ENCODE measurements at regions not wholly inside any gene's neighbourhood (a gene's known extent, or its start where the extent isn't known, plus 50 kb on each side); places are given as distances from the start of the nearest gene placed in this dataset.

DNA sequence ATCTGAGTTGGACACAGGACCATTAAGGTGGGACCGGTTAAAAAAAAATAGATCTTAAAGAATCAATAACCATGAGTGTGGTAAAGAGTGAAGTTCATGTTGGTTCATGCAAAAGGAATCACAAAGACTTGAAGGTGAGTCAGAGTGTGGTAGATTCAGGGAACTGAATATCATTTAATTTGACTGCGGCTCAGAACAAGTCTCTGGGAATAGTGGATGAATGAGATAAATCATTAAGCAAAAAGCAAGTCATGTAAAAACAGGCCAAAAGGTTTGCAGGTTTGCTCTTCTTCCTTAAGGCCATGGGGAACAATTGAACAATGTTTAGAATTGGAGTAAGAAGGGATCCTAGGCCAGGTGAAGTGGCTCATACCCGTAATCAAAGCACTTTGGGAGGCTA is 385.8 kb downstream of the ETV1 start:
- Histone ChIP-seq H3K9me2 (ENCODE audit: insufficient read depth) (no peaks in the 10 kb centered on the region), H3K4me2 (ENCODE audit: low read length) (no peak overlapping the region), H3K36me3 (ENCODE audit: control insufficient read depth in 1 of 2, insufficient read depth in 2 of 2, low read length in 2 of 2) (no peaks in the 10 kb centered on the region), H3K9ac (ENCODE audit: low read length) (no peak overlapping the region), H2AFZ (ENCODE audit: low read depth, low read length, poor library complexity, severe bottlenecking) (no peak overlapping the region), H3K4me3 (replicated peaks in 1 of 2; ENCODE audit: low read depth in 1 of 2, low read length in 2 of 2) (no peak overlapping the region), H3K27me3 (ENCODE audit: insufficient read depth, low read length) (no peaks in the 10 kb centered on the region), H3K4me1 (ENCODE audit: control insufficient read depth in 1 of 2, insufficient read depth in 2 of 2, low read length in 2 of 2) (no peaks in the 10 kb centered on the region), H3K79me2 (ENCODE audit: insufficient read depth, low read length) (no peaks in the 10 kb centered on the region), H3K27ac (ENCODE audit: low read depth, low read length) (no peak overlapping the region), H3K9me3 (ENCODE audit: control insufficient read depth in 1 of 2, insufficient read depth in 1 of 2, low read depth in 1 of 2, low read length in 2 of 2) (no peaks in the 10 kb centered on the region; a peak in 1 of 4 replicates), H4K20me1 (ENCODE audit: insufficient read depth) (no peaks in the 10 kb centered on the region)
- TF ChIP-seq, protein P1, sequence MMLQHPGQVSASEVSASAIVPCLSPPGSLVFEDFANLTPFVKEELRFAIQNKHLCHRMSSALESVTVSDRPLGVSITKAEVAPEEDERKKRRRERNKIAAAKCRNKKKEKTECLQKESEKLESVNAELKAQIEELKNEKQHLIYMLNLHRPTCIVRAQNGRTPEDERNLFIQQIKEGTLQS (IDR thresholded peaks at IDR 0.05): no peak
- TF ChIP-seq ZFX (IDR thresholded peaks at IDR 0.05): no peak
- no peak for TF ChIP-seq SRF (IDR thresholded peaks at IDR 0.05; ENCODE audit: low read depth)
- no peak for TF ChIP-seq RAD21 (IDR thresholded peaks at IDR 0.05; ENCODE audit: low read depth)
- TF ChIP-seq TCF7L2 (IDR thresholded peaks at IDR 0.05; ENCODE audit: borderline replicate concordance, extremely low read depth, insufficient read depth, insufficient read length): no peak
- no peak for TF ChIP-seq JUND (IDR thresholded peaks at IDR 0.05)
- TF ChIP-seq CEBPB (IDR thresholded peaks at IDR 0.05; ENCODE audit: low read depth): no peak
- no peak for TF ChIP-seq CBX3 (IDR thresholded peaks at IDR 0.05; ENCODE audit: low read depth)
- TF ChIP-seq ZNF274 (IDR thresholded peaks at IDR 0.05; ENCODE audit: low read depth, low read length): no peak
- TF ChIP-seq SIN3A (IDR thresholded peaks at IDR 0.05; ENCODE audit: low read depth): no peak
- no peak for TF ChIP-seq FOSL1 (IDR thresholded peaks at IDR 0.05; ENCODE audit: low read depth)
- intact Hi-C loops (cut with micrococcal nuclease): no loop called here
- no TSS peak for BruUV-seq (replicated peaks)
- ATAC-seq (no peak), DNase-seq (ENCODE audit: low read depth, low spot score) (no peak)
- ChIA-PET CTCF (no interaction called here), POLR2A (no interaction called here), RAD21 (ENCODE audit: low non-redundant PET in 1 of 2, low total read pairs in 2 of 2, uncharacterized antibody in 2 of 2, unreplicated experiment in 2 of 2) (no interaction called here)

DNA sequence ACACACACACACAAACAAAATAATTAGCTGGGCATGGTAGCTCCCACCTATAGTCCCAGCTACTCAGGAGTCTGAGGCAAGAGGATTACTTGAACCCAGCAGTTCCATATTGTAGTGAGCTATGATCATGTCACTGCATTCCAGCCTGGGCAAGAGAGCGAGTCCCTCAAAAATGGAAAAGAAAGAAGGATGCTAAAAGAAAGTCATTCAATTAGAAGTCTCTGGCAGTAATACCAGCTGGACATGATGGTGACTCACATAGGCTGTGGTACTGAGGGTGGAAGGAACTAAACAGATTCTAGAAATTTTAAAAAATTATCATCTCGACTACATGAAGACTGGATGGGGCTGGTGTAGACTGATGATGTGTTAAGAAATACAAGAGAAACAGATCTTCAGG is 385.3 kb downstream of the ETV1 start:
- H3K4me1 ChIP-seq (ENCODE audit: control insufficient read depth in 1 of 2, insufficient read depth in 2 of 2, low read length in 2 of 2): no peaks in the 10 kb centered on the region
- intact Hi-C loops (cut with micrococcal nuclease): no loop called here
- H3K9ac ChIP-seq (ENCODE audit: low read length): no peak overlapping the region
- H4K20me1 ChIP-seq (ENCODE audit: insufficient read depth): no peaks in the 10 kb centered on the region
- no peaks in the 10 kb centered on the region; a peak in 1 of 4 replicates for H3K9me3 ChIP-seq (ENCODE audit: control insufficient read depth in 1 of 2, insufficient read depth in 1 of 2, low read depth in 1 of 2, low read length in 2 of 2)
- ATAC-seq: no peak
- H2AFZ ChIP-seq (ENCODE audit: low read depth, low read length, poor library complexity, severe bottlenecking): no peak overlapping the region
- H3K36me3 ChIP-seq (ENCODE audit: control insufficient read depth in 1 of 2, insufficient read depth in 2 of 2, low read length in 2 of 2): no peaks in the 10 kb centered on the region
- H3K27me3 ChIP-seq (ENCODE audit: insufficient read depth, low read length): no peaks in the 10 kb centered on the region
- no peaks in the 10 kb centered on the region for H3K79me2 ChIP-seq (ENCODE audit: insufficient read depth, low read length)
- TF ChIP-seq JUND (IDR thresholded peaks at IDR 0.05): no peak
- no peak for TF ChIP-seq ELF1 (IDR thresholded peaks at IDR 0.05; ENCODE audit: borderline replicate concordance, low read depth)
- TF ChIP-seq ZFX (IDR thresholded peaks at IDR 0.05): no peak
- no peak for TF ChIP-seq EZH2phosphoT487 (IDR thresholded peaks at IDR 0.05; ENCODE audit: borderline replicate concordance)
- no peak for TF ChIP-seq YY1 (IDR thresholded peaks at IDR 0.05; ENCODE audit: extremely low read depth, insufficient replicate concordance, low read depth, low read length)
- no peak for TF ChIP-seq RAD21 (IDR thresholded peaks at IDR 0.05; ENCODE audit: low read depth)
- TF ChIP-seq, protein P2, sequence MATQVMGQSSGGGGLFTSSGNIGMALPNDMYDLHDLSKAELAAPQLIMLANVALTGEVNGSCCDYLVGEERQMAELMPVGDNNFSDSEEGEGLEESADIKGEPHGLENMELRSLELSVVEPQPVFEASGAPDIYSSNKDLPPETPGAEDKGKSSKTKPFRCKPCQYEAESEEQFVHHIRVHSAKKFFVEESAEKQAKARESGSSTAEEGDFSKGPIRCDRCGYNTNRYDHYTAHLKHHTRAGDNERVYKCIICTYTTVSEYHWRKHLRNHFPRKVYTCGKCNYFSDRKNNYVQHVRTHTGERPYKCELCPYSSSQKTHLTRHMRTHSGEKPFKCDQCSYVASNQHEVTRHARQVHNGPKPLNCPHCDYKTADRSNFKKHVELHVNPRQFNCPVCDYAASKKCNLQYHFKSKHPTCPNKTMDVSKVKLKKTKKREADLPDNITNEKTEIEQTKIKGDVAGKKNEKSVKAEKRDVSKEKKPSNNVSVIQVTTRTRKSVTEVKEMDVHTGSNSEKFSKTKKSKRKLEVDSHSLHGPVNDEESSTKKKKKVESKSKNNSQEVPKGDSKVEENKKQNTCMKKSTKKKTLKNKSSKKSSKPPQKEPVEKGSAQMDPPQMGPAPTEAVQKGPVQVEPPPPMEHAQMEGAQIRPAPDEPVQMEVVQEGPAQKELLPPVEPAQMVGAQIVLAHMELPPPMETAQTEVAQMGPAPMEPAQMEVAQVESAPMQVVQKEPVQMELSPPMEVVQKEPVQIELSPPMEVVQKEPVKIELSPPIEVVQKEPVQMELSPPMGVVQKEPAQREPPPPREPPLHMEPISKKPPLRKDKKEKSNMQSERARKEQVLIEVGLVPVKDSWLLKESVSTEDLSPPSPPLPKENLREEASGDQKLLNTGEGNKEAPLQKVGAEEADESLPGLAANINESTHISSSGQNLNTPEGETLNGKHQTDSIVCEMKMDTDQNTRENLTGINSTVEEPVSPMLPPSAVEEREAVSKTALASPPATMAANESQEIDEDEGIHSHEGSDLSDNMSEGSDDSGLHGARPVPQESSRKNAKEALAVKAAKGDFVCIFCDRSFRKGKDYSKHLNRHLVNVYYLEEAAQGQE (IDR thresholded peaks at IDR 0.05; ENCODE audit: low read depth): no peak
- no peak for TF ChIP-seq SRF (IDR thresholded peaks at IDR 0.05; ENCODE audit: low read depth)
- TF ChIP-seq SP1 (IDR thresholded peaks at IDR 0.05; ENCODE audit: low read depth): no peak
- TF ChIP-seq CBX3 (IDR thresholded peaks at IDR 0.05; ENCODE audit: low read depth): no peak
- no peak for TF ChIP-seq ZNF274 (IDR thresholded peaks at IDR 0.05; ENCODE audit: low read depth, low read length)
- TF ChIP-seq SIN3A (IDR thresholded peaks at IDR 0.05; ENCODE audit: low read depth): no peak
- TF ChIP-seq, protein P1 (IDR thresholded peaks at IDR 0.05): no peak
- H3K27ac ChIP-seq (ENCODE audit: low read depth, low read length): no peak overlapping the region
- H3K4me2 ChIP-seq (ENCODE audit: low read length): no peak overlapping the region
- BruUV-seq (replicated peaks): no TSS peak
- RAD21 ChIA-PET (ENCODE audit: low non-redundant PET in 1 of 2, low total read pairs in 2 of 2, uncharacterized antibody in 2 of 2, unreplicated experiment in 2 of 2): no interaction called here
- POLR2A ChIA-PET: no interaction called here
- H3K9me2 ChIP-seq (ENCODE audit: insufficient read depth): no peaks in the 10 kb centered on the region
- CTCF ChIA-PET: no interaction called here
- no peak for DNase-seq (ENCODE audit: low read depth, low spot score)
- no peak overlapping the region for H3K4me3 ChIP-seq (replicated peaks in 1 of 2; ENCODE audit: low read depth in 1 of 2, low read length in 2 of 2)

Data from HCT116 (cell line).